GM06990 (cell line): ENCODE measurements at regions not wholly inside any gene's neighbourhood (a gene's known extent, or its start where the extent isn't known, plus 50 kb on each side); places are given as distances from the start of the nearest gene placed in this dataset.
"Not testable (repeated sequence)": the region's sequence is repeated elsewhere in the genome, so short reads cannot be mapped to it uniquely, and the experiment has no call there.

Experiments
- DNase-seq: peaks from one replicate; pipeline ENCODE4 v3.0.0-alpha.2; 2011; ENCODE audit not compliant: insufficient read length; ENCODE audit errors: extremely low read depth
- H3K27me3 ChIP-seq: replicated peaks from 2 replicates; pipeline ENCODE4 v1.6.0; 2011; ENCODE audit warnings: low read length; ENCODE audit not compliant: control insufficient read depth, insufficient read depth
- H3K36me3 ChIP-seq: 2 replicates; pipeline ENCODE4 v1.5.1; 2011; ENCODE audit warnings: low read length; ENCODE audit not compliant: control insufficient read depth, insufficient read depth
- H3K4me3 ChIP-seq: replicated peaks from 2 replicates; pipeline ENCODE4 v1.5.1; 2011; ENCODE audit warnings: low read depth, mild to moderate bottlenecking, control low read depth, low read length
- TF ChIP-seq, protein P1 (sequence below): IDR thresholded peaks from 2 replicates; pipeline ENCODE4 v1.5.1; 2011; ENCODE audit warnings: low read length, control low read depth, mild to moderate bottlenecking, inconsistent platforms; ENCODE audit not compliant: insufficient read depth, poor library complexity, severe bottlenecking

GRCh38 chr5:91787718-91788117 is 404.6 kb upstream of the ARRDC3 start:
- H3K4me3 ChIP-seq: no peak overlapping the region
- no peaks in the 10 kb centered on the region for H3K36me3 ChIP-seq
- no peak for DNase-seq
- TF ChIP-seq, protein P1, sequence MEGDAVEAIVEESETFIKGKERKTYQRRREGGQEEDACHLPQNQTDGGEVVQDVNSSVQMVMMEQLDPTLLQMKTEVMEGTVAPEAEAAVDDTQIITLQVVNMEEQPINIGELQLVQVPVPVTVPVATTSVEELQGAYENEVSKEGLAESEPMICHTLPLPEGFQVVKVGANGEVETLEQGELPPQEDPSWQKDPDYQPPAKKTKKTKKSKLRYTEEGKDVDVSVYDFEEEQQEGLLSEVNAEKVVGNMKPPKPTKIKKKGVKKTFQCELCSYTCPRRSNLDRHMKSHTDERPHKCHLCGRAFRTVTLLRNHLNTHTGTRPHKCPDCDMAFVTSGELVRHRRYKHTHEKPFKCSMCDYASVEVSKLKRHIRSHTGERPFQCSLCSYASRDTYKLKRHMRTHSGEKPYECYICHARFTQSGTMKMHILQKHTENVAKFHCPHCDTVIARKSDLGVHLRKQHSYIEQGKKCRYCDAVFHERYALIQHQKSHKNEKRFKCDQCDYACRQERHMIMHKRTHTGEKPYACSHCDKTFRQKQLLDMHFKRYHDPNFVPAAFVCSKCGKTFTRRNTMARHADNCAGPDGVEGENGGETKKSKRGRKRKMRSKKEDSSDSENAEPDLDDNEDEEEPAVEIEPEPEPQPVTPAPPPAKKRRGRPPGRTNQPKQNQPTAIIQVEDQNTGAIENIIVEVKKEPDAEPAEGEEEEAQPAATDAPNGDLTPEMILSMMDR: no peak
- H3K27me3 ChIP-seq: no peaks in the 10 kb centered on the region

- DNase-seq: no peak
Observed at GRCh38 chr5:91777671-91778070, 394.6 kb upstream of the ARRDC3 start.

DNA sequence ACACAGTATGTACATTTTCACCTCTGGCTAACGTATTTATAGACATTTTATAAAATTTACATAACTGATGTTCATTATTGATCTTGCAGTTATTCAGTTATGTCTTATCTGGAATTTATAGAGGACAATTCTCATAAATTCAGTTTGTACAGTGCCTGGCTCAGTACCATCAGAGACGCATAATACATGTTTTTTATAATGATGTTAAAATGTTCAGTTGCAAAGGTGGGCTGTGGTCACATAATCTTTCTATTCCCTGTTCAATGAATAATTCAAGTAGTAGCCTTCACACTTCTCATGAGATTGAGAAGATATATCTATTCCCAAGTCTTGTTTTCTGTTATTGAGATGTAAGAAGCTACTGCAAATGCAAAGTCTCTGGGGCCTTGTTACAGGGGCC is 393.1 kb upstream of the ARRDC3 start:
- Histone ChIP-seq H3K4me3 (no peak overlapping the region), H3K36me3 (no peaks in the 10 kb centered on the region), H3K27me3 (no peaks in the 10 kb centered on the region)
- DNase-seq: no peak
- TF ChIP-seq, protein P1: no peak

More at GRCh38 chr5:91777671-91778070, 394.6 kb upstream of the ARRDC3 start:
- no peaks in the 10 kb centered on the region for H3K27me3 ChIP-seq
- H3K4me3 ChIP-seq: no peak overlapping the region
- H3K36me3 ChIP-seq: no peaks in the 10 kb centered on the region
- TF ChIP-seq, protein P1: no peak

- DNase-seq: no peak
- Histone ChIP-seq H3K27me3 (no peaks in the 10 kb centered on the region), H3K36me3 (no peaks in the 10 kb centered on the region), H3K4me3 (no peak overlapping the region)
- TF ChIP-seq, protein P1: no peak
Observed at GRCh38 chr5:91770400-91770799, 387.3 kb upstream of the ARRDC3 start.

DNA sequence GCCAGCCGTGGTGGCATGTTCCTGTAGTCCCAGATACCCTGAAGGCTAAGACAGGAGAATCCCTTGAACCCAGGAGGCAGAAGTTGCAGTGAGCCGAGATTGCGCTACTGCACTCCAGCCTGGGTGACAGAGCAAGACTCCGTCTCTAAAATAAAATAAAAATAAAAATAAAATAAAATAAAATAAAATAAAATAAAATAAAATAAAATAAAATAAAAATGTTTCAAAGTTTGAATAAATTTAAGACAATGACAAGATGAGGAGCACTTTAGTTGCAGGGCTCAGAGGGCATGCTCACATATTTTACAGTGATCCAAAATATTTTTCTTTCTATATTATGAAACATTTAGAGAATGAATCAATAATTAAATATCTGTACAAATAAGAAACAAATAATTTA is 374.3 kb upstream of the ARRDC3 start:
- H3K36me3 ChIP-seq, H3K4me3 ChIP-seq, DNase-seq, H3K27me3 ChIP-seq: not testable (repeated sequence)

- Histone ChIP-seq H3K27me3 (no peaks in the 10 kb centered on the region), H3K4me3 (no peak overlapping the region), H3K36me3 (no peaks in the 10 kb centered on the region)
- DNase-seq: no peak
- TF ChIP-seq, protein P1: no peak
Observed at GRCh38 chr5:91754990-91755389, 371.9 kb upstream of the ARRDC3 start.

DNA sequence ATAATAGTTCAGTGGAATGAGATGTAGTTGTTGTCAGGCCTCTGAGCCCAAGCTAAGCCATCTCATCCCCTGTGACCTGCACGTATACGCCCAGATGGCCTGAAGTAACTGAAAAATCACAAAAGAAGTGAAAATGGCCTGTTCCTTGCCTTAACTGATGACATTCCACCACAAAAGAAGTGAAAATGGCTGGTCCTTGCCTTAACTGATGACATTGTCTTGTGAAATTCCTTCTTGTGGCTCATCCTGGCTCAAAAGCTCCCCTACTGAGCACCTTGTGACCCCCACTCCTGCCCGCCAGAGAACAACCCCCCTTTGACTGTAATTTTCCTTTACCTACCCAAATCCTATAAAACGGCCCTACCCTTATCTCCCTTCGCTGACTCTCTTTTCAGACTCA is 361.4 kb upstream of the ARRDC3 start:
- not testable (repeated sequence) for H3K27me3 ChIP-seq, H3K36me3 ChIP-seq, H3K4me3 ChIP-seq, DNase-seq
